Mucosa of descending colon (tissue), 3 donors: ENCODE measurements at regions not wholly inside any gene's neighbourhood (a gene's known extent, or its start where the extent isn't known, plus 50 kb on each side); places are given as distances from the start of the nearest gene placed in this dataset.

Experiments
- ATAC-seq: fragments of 200-7000 bp; cut with Tn5 transposase; one replicate; pipeline ENCODE4 v1.9.1; 2020; ENCODE audit warnings: mild to moderate bottlenecking, moderate library complexity
- DNase-seq, 3 donors: peaks; one replicate each; pipeline ENCODE4 v3.0.0-alpha.2; 2020
- H3K36me3 ChIP-seq: fragments of 200-600 bp; one replicate; pipeline ENCODE4 v1.8.0; 2021; ENCODE audit warnings: low read depth, mild to moderate bottlenecking
- H3K4me1 ChIP-seq: fragments of 200-600 bp; one replicate; pipeline ENCODE4 v1.8.0; 2021; ENCODE audit warnings: low read depth, mild to moderate bottlenecking
- H3K4me3 ChIP-seq: fragments of 200-600 bp; one replicate; pipeline ENCODE4 v1.8.0; 2021; ENCODE audit warnings: mild to moderate bottlenecking
- H3K9me3 ChIP-seq: fragments of 200-600 bp; one replicate; pipeline ENCODE4 v1.8.0; 2021; ENCODE audit warnings: mild to moderate bottlenecking
- intact Hi-C, 2 donors: fragments of 100-400 bp; cut with DNase I in 1 of 2; cut with micrococcal nuclease in 1 of 2; formaldehyde crosslinking; loops; one replicate each; pipeline versions ENCODE4 v1.11.0 to v1.11.1; 2022; cut with DNase I, micrococcal nuclease
- TF ChIP-seq, protein P1 (sequence below): fragments of 200-600 bp; IDR thresholded peaks from one replicate; pipeline ENCODE4 v1.8.0; 2022; ENCODE audit warnings: antibody characterized with exemption, mild to moderate bottlenecking
- donor health status: DM: no; HTN: no; CAD: no; lungs with moderate emphysema.
- donor health status: DM: no; HTN: no; CAD: no.
- donor health status: DM: no; HTN: yes; CAD: no.

DNA sequence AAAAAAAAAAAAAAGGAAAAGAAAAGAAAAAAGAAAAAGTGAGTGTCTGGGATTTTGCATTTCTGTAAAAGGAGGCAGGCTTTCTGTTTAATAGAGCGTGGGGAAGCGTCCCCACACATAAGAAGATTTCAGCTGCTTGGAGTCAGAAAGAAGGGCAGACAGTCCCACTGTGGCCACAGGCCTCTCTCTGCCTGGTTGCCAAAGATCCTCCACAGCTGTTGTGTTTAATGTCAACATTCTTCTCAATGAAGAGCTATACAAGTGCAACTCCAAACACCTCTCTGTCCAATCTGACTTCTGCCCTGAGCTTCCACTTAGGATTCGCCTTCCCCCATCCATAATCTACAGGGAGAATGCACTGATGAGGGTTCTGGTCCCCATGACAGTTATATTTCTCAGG, 64.3 kb upstream of the MLN start:
- intact Hi-C loops, result no loop called here
- ATAC-seq (no peak), DNase-seq (no peak)
- Histone ChIP-seq H3K4me3 (no peak overlapping the region), H3K36me3 (no peaks in the 10 kb centered on the region), H3K4me1 (no peaks in the 10 kb centered on the region), H3K9me3 (no peaks in the 10 kb centered on the region)
- TF ChIP-seq, protein P1, sequence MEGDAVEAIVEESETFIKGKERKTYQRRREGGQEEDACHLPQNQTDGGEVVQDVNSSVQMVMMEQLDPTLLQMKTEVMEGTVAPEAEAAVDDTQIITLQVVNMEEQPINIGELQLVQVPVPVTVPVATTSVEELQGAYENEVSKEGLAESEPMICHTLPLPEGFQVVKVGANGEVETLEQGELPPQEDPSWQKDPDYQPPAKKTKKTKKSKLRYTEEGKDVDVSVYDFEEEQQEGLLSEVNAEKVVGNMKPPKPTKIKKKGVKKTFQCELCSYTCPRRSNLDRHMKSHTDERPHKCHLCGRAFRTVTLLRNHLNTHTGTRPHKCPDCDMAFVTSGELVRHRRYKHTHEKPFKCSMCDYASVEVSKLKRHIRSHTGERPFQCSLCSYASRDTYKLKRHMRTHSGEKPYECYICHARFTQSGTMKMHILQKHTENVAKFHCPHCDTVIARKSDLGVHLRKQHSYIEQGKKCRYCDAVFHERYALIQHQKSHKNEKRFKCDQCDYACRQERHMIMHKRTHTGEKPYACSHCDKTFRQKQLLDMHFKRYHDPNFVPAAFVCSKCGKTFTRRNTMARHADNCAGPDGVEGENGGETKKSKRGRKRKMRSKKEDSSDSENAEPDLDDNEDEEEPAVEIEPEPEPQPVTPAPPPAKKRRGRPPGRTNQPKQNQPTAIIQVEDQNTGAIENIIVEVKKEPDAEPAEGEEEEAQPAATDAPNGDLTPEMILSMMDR, result no peak

DNA sequence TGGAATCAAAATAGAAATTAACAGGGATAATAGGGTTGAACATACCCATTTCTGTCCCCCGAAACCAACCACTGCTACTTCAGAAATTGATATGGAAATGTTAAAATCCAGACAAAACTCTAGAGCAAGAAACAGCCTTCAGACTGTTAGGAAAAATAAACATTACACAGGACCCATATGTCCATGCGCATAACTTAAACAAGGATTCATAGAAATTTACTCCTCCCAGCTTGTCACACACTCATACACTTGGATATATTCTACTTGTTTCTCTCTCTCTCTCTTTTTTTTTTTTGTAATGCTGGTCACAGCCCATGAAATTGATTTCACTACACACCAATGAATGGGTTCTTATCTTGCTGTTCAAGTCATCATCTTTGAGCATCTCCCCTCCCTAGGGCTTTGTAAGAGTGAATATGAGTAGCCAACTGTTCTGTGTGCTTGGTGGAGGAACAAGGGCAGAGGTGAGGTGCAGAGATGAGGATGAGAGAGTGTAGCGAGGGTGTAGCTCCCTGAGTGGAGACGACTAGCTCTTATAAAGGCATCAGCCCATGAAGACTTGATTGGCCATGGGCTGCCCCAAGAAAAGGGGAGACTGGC, 61.8 kb upstream of the MLN start:
- no peak for DNase-seq
- TF ChIP-seq, protein P1, result no peak
- H3K4me1 ChIP-seq, result peaks cover 4% of the 10 kb centered on the region
- no peaks in the 10 kb centered on the region for H3K9me3 ChIP-seq
- intact Hi-C loops, result no loop called here
- H3K36me3 ChIP-seq, result no peaks in the 10 kb centered on the region
- H3K4me3 ChIP-seq, result no peak overlapping the region
- ATAC-seq, result no peak

DNA sequence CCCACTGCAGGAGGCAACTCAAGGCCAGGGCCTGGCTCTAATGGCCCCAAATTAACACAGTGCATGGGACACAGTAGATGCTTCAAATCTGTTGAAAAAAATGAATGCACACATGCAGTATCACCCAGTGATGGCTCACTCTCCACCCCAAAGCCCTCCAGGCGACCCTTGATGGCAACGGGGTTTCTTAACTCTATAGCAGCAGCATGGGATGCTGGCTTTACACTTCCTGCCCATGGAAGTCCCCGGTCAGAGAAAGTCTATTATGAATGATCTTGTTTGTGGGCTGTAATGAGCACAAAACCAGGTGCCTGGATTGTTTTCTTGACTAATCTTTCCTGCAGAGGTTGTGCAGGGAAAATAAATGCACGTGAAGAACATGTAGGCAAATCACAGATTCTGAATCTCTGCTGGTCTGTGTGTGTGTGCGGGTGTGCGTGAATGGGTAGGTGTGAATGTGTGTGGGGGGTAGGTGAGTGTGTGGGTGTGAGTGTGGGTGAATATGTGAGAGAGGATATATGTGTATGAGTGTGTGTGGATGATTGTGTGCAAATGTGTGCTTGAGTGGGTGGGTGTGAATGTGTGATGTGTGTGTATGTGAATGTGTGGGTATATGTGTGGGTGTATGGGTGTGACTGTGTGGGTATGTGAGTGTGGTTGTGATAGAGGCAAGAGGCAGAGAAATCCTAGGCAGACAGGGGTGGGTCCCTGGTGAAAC, 60.1 kb upstream of the MLN start:
- H3K4me1 ChIP-seq, result peaks cover 4% of the 10 kb centered on the region
- intact Hi-C loops, result no loop called here
- DNase-seq, result no peak
- no peak overlapping the region for H3K4me3 ChIP-seq
- no peaks in the 10 kb centered on the region for H3K36me3 ChIP-seq
- ATAC-seq, result no peak
- TF ChIP-seq, protein P1, result no peak
- no peaks in the 10 kb centered on the region for H3K9me3 ChIP-seq

DNA sequence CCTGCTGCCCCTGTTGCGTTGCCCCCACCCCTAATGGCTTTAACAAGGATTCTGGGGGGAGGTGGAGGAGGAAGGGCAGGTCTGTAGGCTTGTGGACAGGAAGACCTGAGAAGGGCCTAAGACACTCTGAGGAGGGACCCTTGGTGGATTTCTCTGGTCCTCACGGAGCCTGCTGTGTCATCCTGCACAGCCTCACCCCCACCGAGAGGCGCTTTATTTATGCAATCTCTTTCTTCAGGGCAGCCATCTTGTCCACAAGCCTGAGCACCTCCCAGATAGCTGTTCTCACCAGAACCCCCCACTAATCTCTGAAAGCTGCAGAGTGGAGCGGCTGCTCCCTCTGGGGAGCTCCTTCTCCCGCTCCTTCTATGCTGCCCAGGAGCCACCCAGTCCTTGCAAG, 59.3 kb upstream of the MLN start:
- Histone ChIP-seq H3K4me1 (peaks cover 4% of the 10 kb centered on the region), H3K4me3 (no peak overlapping the region), H3K9me3 (no peaks in the 10 kb centered on the region), H3K36me3 (no peaks in the 10 kb centered on the region)
- DNase-seq (no peak), ATAC-seq (no peak)
- TF ChIP-seq, protein P1, result no peak
- intact Hi-C loops, result no loop called here

DNA sequence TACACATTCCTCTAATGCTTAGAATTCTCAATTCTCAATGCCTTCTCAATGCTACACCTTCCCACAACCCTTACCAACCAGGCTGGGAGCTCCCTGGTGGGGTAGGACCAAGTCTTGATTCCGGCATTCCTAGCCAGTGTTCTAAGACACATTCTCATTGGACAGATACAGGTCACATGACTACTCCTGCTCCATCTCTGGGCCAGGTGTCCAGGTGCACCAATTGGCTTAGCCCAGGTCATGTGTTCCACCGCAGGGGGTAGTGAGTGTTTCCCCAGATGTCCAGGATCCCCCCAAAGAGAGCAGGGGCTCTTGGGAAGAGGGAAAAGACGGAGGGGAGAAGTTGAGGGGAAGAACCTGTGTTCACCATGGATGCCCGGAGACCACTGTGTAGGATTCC, 58.7 kb upstream of the MLN start:
- TF ChIP-seq, protein P1, result no peak
- Histone ChIP-seq H3K4me3 (no peak overlapping the region), H3K4me1 (peaks cover 7% of the 10 kb centered on the region), H3K9me3 (no peaks in the 10 kb centered on the region), H3K36me3 (no peaks in the 10 kb centered on the region)
- DNase-seq, result no peak
- intact Hi-C loops, result no loop called here
- no peak for ATAC-seq
